ENCODE measurements at regions not wholly inside any gene's neighbourhood (a gene's known extent, or its start where the extent isn't known, plus 50 kb on each side); places are given as distances from the start of the nearest gene placed in this dataset.

GRCh38 chr3:162743091-162743490, 1246.5 kb downstream of the OTOL1 start:
- intact Hi-C loops (cut with DNase I) = no loop called here
- Histone ChIP-seq H3K4me1 (no peaks in the 10 kb centered on the region), H3K9me3 (no peaks in the 10 kb centered on the region), H3K36me3 (no peaks in the 10 kb centered on the region), H3K27ac (no peak overlapping the region), H3K27me3 (no peaks in the 10 kb centered on the region), H3K4me3 (no peak overlapping the region)
- TF ChIP-seq CTCF (IDR thresholded peaks at IDR 0.05) = no peak
- DNase-seq (ENCODE audit: low spot score in 2 of 2) = no peak

GRCh38 chr3:162760789-162761188, 1264.2 kb downstream of the OTOL1 start:
- Histone ChIP-seq H3K4me3 (no peak overlapping the region), H3K27me3 (no peaks in the 10 kb centered on the region), H3K27ac (no peak overlapping the region), H3K9me3 (no peaks in the 10 kb centered on the region), H3K36me3 (no peaks in the 10 kb centered on the region), H3K4me1 (no peaks in the 10 kb centered on the region)
- no peak for DNase-seq (ENCODE audit: low spot score in 2 of 2)
- no peak for TF ChIP-seq CTCF (IDR thresholded peaks at IDR 0.05)
- intact Hi-C loops (cut with DNase I) = no loop called here

GRCh38 chr3:162764051-162764807, 1267.6 kb downstream of the OTOL1 start:
- TF ChIP-seq CTCF (IDR thresholded peaks at IDR 0.05) = no peak

GRCh38 chr3:162764808-162765071, 1268.1 kb downstream of the OTOL1 start:
- no peaks in the 10 kb centered on the region for H3K27me3 ChIP-seq
- no peaks in the 10 kb centered on the region for H3K9me3 ChIP-seq
- H3K4me1 ChIP-seq = no peaks in the 10 kb centered on the region
- no peak overlapping the region for H3K27ac ChIP-seq
- TF ChIP-seq CTCF (IDR thresholded peaks at IDR 0.05) = no peak
- DNase-seq (ENCODE audit: low spot score in 2 of 2) = no peak
- intact Hi-C loops (cut with DNase I) = no loop called here
- no peak overlapping the region for H3K4me3 ChIP-seq
- no peaks in the 10 kb centered on the region for H3K36me3 ChIP-seq

More at GRCh38 chr3:162764051-162764807, 1267.6 kb downstream of the OTOL1 start:
- no peak for DNase-seq (ENCODE audit: low spot score in 2 of 2)
- Histone ChIP-seq H3K27ac (no peak overlapping the region), H3K36me3 (no peaks in the 10 kb centered on the region), H3K4me3 (no peak overlapping the region), H3K4me1 (no peaks in the 10 kb centered on the region), H3K27me3 (no peaks in the 10 kb centered on the region), H3K9me3 (no peaks in the 10 kb centered on the region)
- intact Hi-C loops (cut with DNase I) = no loop called here

GRCh38 chr3:162765524-162765923, 1268.9 kb downstream of the OTOL1 start:
- Histone ChIP-seq H3K4me1 (no peaks in the 10 kb centered on the region), H3K27ac (no peak overlapping the region), H3K36me3 (no peaks in the 10 kb centered on the region), H3K9me3 (no peaks in the 10 kb centered on the region), H3K4me3 (no peak overlapping the region), H3K27me3 (no peaks in the 10 kb centered on the region)
- intact Hi-C loops (cut with DNase I) = no loop called here
- no peak for DNase-seq (ENCODE audit: low spot score in 2 of 2)
- TF ChIP-seq CTCF (IDR thresholded peaks at IDR 0.05) = no peak

GRCh38 chr3:162769564-162769963, 1273.0 kb downstream of the OTOL1 start:
- Histone ChIP-seq H3K9me3 (no peaks in the 10 kb centered on the region), H3K4me3 (no peak overlapping the region), H3K4me1 (no peaks in the 10 kb centered on the region), H3K27ac (no peak overlapping the region), H3K27me3 (no peaks in the 10 kb centered on the region), H3K36me3 (no peaks in the 10 kb centered on the region)
- intact Hi-C loops (cut with DNase I) = no loop called here
- no peak for TF ChIP-seq CTCF (IDR thresholded peaks at IDR 0.05)
- DNase-seq (ENCODE audit: low spot score in 2 of 2) = no peak
